Left ventricle myocardium inferior (tissue), 1 donor: ENCODE measurements at regions not wholly inside any gene's neighbourhood (a gene's known extent, or its start where the extent isn't known, plus 50 kb on each side); places are given as distances from the start of the nearest gene placed in this dataset.

Experiments used
- DNase-seq: peaks from one replicate; pipeline ENCODE4 v3.0.0-alpha.2; 2020
- H3K27ac ChIP-seq: fragments of 200-600 bp; replicated peaks from 2 replicates; pipeline ENCODE4 v1.8.0; 2021
- H3K27me3 ChIP-seq: fragments of 200-600 bp; 2 replicates; pipeline ENCODE4 v1.8.0; 2021; ENCODE audit warnings: low read depth
- H3K36me3 ChIP-seq: fragments of 200-600 bp; 2 replicates; pipeline ENCODE4 v1.8.0; 2021
- H3K4me1 ChIP-seq: fragments of 200-600 bp; 2 replicates; pipeline ENCODE4 v1.8.0; 2021
- H3K4me3 ChIP-seq: fragments of 200-600 bp; 2 replicates; pipeline ENCODE4 v1.8.0; 2021; ENCODE audit warnings: mild to moderate bottlenecking, moderate library complexity
- H3K9me3 ChIP-seq: fragments of 200-600 bp; replicated peaks from 2 replicates; pipeline ENCODE4 v1.8.0; 2021
- intact Hi-C: fragments of 100-400 bp; cut with micrococcal nuclease; formaldehyde crosslinking; loops from one replicate; pipeline ENCODE4 v1.11.0; 2022
- TF ChIP-seq, protein P1 (sequence below): fragments of 200-600 bp; IDR thresholded peaks from 2 replicates; pipeline ENCODE4 v1.8.0; 2021; ENCODE audit warnings: antibody characterized with exemption, mild to moderate bottlenecking, borderline replicate concordance
- donor health status: DM: no; HTN: yes; CAD: no; lungs with severe emphysema.

DNA sequence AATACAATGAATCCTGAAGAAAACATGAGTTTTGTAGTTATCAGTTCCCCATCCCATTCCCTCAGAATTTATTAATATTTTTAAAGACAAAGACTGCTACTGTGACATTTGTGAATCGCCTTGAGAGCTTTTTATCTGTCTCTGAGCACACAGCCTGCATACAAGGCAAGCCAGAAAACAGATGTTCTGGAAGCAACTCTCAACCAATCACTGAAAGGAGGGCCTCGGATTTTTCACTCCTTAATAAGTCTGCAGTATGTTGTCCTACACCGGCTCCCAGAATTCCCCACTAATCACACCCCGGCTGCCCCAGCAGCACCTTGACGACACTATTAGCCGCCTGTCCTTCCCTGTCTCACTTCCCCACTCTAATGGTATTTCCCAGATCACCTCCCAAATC lies 138.5 kb downstream of the ZNF621 start:
- intact Hi-C loops, result no loop called here
- no peak overlapping the region for H3K27ac ChIP-seq
- no peaks in the 10 kb centered on the region for H3K36me3 ChIP-seq
- TF ChIP-seq, protein P1, sequence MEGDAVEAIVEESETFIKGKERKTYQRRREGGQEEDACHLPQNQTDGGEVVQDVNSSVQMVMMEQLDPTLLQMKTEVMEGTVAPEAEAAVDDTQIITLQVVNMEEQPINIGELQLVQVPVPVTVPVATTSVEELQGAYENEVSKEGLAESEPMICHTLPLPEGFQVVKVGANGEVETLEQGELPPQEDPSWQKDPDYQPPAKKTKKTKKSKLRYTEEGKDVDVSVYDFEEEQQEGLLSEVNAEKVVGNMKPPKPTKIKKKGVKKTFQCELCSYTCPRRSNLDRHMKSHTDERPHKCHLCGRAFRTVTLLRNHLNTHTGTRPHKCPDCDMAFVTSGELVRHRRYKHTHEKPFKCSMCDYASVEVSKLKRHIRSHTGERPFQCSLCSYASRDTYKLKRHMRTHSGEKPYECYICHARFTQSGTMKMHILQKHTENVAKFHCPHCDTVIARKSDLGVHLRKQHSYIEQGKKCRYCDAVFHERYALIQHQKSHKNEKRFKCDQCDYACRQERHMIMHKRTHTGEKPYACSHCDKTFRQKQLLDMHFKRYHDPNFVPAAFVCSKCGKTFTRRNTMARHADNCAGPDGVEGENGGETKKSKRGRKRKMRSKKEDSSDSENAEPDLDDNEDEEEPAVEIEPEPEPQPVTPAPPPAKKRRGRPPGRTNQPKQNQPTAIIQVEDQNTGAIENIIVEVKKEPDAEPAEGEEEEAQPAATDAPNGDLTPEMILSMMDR, result no peak
- H3K4me1 ChIP-seq, result peaks cover 11% of the 10 kb centered on the region
- H3K4me3 ChIP-seq, result no peak overlapping the region
- H3K9me3 ChIP-seq, result no peaks in the 10 kb centered on the region
- H3K27me3 ChIP-seq, result no peaks in the 10 kb centered on the region
- no peak for DNase-seq

DNA sequence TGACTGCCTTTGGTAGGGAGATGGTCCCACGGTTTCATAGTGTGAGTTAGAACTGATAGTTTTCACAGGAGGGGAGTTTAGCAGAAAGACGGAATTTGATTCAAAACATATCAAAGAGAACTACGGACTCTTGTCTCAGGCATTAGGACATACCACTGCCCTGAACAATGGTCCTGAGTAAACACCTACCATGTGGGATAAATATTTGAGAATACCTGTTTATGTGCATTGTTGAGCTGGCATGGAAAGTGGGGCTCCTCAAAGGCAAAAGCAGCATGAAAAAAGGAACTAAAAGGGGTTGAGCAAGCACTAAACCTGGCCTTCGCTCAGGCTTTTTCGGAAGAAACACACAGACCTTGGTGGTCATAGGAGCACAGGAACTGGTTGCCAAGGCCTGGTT lies 144.4 kb downstream of the ZNF621 start:
- intact Hi-C loops, result no loop called here
- no peaks in the 10 kb centered on the region for H3K4me1 ChIP-seq
- H3K27me3 ChIP-seq, result no peaks in the 10 kb centered on the region
- H3K4me3 ChIP-seq, result no peak overlapping the region
- H3K9me3 ChIP-seq, result peaks cover 6% of the 10 kb centered on the region
- H3K36me3 ChIP-seq, result no peaks in the 10 kb centered on the region
- no peak for DNase-seq
- H3K27ac ChIP-seq, result no peak overlapping the region
- TF ChIP-seq, protein P1, result no peak

DNA sequence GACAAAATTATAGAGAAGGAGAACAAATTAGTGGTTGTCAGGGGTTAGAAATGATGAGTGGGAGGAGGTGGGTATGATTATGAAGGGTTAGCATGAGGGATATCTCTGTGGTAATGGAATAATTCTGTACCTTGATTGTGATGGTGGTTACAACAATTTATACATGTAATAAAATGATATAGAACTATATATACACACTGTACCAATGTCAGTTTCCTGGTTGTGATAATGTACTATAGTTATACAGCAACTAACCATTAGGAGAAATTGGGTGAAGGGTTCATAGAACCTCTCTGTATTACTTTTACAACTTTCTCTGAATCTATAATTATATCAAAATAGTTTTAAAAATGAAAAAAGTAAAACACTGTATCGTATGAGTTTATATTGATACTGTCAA lies 148.1 kb downstream of the ZNF621 start:
- no peak overlapping the region for H3K27ac ChIP-seq
- intact Hi-C loops, result no loop called here
- DNase-seq, result no peak
- H3K9me3 ChIP-seq, result peaks cover 13% of the 10 kb centered on the region
- no peaks in the 10 kb centered on the region for H3K27me3 ChIP-seq
- TF ChIP-seq, protein P1, result no peak
- no peaks in the 10 kb centered on the region for H3K4me1 ChIP-seq
- no peaks in the 10 kb centered on the region for H3K36me3 ChIP-seq
- H3K4me3 ChIP-seq, result no peak overlapping the region

DNA sequence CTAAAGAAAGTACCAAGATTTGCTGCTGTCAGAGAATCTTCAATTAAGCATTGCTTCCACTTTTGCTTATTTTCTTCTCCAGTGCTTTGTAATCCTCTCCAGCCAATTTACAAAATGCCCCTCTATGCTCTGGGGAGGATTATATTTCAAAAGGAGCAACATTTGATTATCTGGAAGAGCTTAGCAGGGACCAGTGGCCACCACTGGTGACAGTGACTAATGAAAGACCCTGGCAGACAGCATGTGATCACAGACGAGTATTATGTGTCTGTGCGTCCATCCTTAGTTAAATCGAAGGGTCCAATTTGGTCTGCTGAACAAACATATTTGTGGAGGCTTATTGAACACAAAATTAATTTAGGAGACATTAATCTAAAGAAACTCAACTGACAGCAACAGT lies 152.6 kb downstream of the ZNF621 start:
- intact Hi-C loops, result no loop called here
- Histone ChIP-seq H3K9me3 (peaks cover 13% of the 10 kb centered on the region), H3K27ac (no peak overlapping the region), H3K36me3 (no peaks in the 10 kb centered on the region), H3K27me3 (no peaks in the 10 kb centered on the region), H3K4me1 (peaks cover 15% of the 10 kb centered on the region), H3K4me3 (no peak overlapping the region)
- no peak for DNase-seq
- TF ChIP-seq, protein P1, result no peak

DNA sequence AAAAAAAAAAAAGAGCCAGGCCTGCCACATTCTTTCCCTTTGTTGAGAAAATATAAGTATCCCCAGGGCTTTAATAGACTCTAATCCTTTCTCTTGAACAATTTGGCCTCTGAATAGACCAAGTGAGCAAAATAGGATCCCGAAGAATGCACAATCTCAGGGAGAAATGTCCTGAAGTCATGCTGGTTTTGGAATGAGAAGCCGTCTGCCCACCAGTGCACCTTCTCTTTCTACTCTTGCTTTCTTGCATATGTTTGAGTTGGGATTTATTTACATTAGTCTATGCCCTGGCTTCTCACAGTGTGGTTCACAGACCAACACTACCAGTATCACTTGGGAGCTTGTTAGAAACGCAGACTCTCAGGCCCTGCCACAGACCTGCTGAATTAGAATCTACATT lies 153.0 kb downstream of the ZNF621 start:
- Histone ChIP-seq H3K27me3 (no peaks in the 10 kb centered on the region), H3K27ac (no peak overlapping the region), H3K4me3 (no peak overlapping the region), H3K4me1 (peaks cover 15% of the 10 kb centered on the region), H3K36me3 (no peaks in the 10 kb centered on the region), H3K9me3 (peaks cover 13% of the 10 kb centered on the region)
- intact Hi-C loops, result no loop called here
- TF ChIP-seq, protein P1, result no peak
- DNase-seq, result no peak

DNA sequence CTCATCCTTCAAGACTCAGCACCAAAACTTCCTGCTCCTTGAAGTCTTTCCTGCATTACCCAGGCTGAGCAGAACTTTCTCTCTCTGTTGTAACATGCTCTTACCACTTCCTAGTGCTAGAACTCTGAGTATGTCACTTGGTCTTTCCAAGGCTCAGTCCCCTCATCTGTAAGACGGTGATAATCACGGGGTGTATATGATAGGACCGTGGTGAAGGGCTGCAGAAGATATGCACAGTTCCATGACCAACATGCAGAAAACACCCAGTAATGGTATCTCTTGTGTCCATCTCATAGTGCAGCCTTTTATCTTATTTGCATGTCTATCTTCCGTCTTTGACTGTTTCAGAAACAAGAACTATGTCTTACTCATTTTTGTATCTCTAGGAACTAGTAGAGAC lies 154.5 kb downstream of the ZNF621 start:
- Histone ChIP-seq H3K9me3 (peaks cover 6% of the 10 kb centered on the region), H3K4me3 (no peak overlapping the region), H3K27me3 (no peaks in the 10 kb centered on the region), H3K27ac (no peak overlapping the region), H3K36me3 (no peaks in the 10 kb centered on the region), H3K4me1 (peaks cover 15% of the 10 kb centered on the region)
- intact Hi-C loops, result no loop called here
- TF ChIP-seq, protein P1, result no peak
- DNase-seq, result no peak
